ENCODE measurements at regions not wholly inside any gene's neighbourhood (a gene's known extent, or its start where the extent isn't known, plus 50 kb on each side); places are given as distances from the start of the nearest gene placed in this dataset.

- TF ChIP-seq CTCF (IDR thresholded peaks at IDR 0.05), result no peak
- no peak for TF ChIP-seq POLR2A (IDR thresholded peaks at IDR 0.05)
Measured at GRCh38 chr16:85276258-85276657, 164.0 kb upstream of the CIBAR2 start.

Measured in lower leg skin (tissue), 3 donors.